OCI-LY3 (cell line): ENCODE measurements at regions not wholly inside any gene's neighbourhood (a gene's known extent, or its start where the extent isn't known, plus 50 kb on each side); places are given as distances from the start of the nearest gene placed in this dataset.

Source experiments
- CTCF ChIP-seq: fragments of 200-600, 300-600 bp; sonication (generic); IDR thresholded peaks from 2 replicates; pipeline ENCODE4 v1.5.1; 2014; ENCODE audit warnings: antibody characterized with exemption, low read length, low read depth
- EZH2phosphoT487 ChIP-seq: fragments of 200-600 bp; shearing (Covaris generic); IDR thresholded peaks from 2 replicates; pipeline ENCODE4 v1.6.1; 2018; ENCODE audit warnings: antibody characterized with exemption, mixed run types, low read depth

GRCh38 chr3:64808061-64808460 lies 120.3 kb upstream of the ADAMTS9 start:
- no peak for TF ChIP-seq CTCF
- TF ChIP-seq EZH2phosphoT487 = no peak
